ENCODE measurements at regions not wholly inside any gene's neighbourhood (a gene's known extent, or its start where the extent isn't known, plus 50 kb on each side); places are given as distances from the start of the nearest gene placed in this dataset.
"Not testable (repeated sequence)": the region's sequence is repeated elsewhere in the genome, so short reads cannot be mapped to it uniquely, and the experiment has no call there.

- DNase-seq: no peak
Observed at GRCh38 chr2:184256611-184257010, 341.7 kb upstream of the ZNF804A start.

DNA sequence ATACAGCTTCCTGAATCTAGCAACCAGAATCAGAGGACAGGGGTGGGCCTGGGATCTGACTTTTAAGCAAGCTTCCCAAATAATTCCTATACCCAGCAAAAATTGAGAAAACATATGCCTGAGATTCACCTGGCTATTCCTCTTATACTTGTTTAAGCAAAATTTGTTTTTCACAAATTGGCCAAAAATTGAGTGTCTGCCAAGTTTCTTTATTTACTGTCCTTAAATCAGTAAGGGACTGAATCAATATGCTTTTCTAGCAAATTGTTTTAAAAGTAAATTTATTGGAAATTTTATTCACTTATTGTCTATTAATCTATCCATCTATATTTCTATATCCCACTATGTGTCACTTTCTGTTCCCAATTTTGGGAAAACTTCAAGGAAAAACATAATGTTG lies 337.0 kb upstream of the ZNF804A start:
- no peak for DNase-seq

DNA sequence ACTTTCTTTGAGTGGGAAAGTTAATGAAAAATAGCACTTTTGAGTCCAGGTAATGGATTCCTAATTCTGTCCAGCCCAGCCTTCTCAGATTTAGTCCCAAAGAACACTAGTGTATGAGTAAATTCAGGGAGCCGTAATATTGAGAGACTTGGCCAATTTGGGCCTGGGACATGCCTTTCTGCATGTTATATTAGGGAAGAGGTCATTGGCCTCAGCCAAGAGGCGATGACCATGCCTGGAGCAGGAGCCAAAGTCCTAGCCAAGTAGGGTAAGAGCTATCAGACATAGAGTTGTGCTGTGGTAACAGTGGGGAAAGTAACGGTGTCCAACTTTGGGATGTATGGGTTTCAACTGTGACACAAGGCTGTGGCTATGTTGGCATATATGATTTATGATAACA lies 336.5 kb upstream of the ZNF804A start:
- DNase-seq: no peak

GRCh38 chr2:184268900-184269477 lies 329.3 kb upstream of the ZNF804A start:
- DNase-seq: no peak

DNA sequence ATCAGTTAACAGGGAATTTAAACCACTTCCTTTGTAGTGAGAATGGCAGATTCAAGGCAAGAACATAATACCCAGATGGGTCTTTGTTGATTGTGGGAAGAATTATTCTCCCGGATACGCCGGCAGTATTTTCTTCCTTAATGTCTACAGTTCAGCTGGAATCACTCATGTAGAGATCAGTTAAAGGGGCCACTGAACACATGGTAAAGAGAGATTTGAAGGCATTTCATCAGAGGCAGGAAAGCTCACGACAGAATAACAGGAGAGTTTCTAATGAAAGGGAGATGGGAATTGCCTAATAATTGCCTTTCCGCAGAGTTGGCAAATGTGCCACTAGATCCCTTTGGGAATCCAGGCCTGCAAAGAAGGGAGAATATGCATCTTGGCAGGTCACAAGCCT lies 327.7 kb upstream of the ZNF804A start:
- no peak for DNase-seq

- DNase-seq: no peak
Observed at GRCh38 chr2:184272056-184272455, 326.3 kb upstream of the ZNF804A start.

DNA sequence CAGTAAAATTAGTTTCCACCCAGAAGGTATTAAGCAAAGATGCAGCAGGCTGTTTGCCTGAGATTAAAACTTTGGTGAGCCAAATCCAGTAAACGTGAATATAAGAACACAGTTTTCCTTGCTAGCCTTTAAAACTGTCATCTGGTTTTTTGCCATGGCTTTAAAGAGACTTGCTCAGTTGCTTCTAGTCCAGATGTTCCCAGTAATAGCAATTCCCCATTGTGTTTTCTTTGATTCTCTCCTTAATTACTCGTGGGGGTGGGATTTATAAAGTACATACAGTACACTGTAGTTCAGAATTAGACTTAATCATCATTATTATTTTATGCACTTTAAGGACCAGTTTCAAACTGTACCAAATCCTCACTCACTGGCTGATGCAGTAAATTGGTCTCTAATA lies 303.5 kb upstream of the ZNF804A start:
- no peak for DNase-seq

GRCh38 chr2:184297085-184297484 lies 301.2 kb upstream of the ZNF804A start:
- no peak for DNase-seq

DNA sequence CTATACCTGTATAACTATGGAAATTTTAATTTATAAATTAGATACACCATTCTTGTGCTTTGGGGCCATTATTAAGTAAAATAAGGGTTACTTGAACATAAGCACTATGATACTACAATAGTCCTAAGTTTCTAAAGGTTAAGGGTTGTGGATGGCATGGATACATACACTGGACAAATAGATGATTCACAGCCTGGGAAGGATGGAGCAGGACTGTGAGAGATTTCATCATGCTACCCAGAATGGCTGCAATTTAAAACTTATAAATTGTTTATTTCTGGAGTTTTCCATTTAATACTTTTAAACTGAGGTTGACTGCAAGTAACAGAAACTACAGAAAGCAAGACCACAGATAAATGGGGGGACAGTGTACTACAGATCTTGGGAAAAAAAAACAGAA lies 295.8 kb upstream of the ZNF804A start:
- DNase-seq: no peak

DNA sequence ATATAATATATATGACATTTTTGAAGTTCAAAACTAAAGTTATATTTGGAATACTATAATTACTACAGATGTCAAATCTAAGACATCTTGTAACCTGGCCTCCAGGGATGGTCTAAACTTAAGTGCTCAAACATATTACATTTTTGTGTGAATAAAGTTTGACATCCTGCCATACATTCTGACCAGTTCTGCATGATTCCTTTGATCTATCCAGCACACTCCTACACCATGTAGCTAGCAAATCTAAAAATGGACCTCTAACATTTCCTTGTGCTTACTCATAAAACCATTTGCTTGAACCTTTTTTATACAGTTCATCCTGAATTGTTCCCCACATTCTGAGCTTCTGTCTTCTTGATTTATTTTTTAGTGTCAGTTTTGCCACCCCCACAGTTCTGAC lies 294.3 kb upstream of the ZNF804A start:
- DNase-seq: no peak

DNA sequence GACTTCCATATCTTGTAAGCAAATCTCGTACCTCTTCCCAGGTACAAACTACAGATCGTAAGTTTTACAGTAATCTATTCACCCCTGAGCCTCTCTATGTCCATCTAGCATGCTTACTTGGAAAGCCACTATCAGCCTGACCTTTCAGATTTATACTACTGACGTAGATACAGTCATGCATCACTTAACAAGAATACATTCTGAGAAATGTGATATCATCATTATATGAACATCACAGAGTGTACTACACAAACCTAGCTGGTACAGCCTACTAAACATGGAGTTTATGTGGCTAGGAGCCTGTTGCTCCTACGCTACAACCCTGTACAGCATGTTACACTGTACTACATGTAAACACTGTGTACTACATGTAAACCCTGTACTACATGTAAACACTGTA lies 293.2 kb upstream of the ZNF804A start:
- no peak for DNase-seq

DNA sequence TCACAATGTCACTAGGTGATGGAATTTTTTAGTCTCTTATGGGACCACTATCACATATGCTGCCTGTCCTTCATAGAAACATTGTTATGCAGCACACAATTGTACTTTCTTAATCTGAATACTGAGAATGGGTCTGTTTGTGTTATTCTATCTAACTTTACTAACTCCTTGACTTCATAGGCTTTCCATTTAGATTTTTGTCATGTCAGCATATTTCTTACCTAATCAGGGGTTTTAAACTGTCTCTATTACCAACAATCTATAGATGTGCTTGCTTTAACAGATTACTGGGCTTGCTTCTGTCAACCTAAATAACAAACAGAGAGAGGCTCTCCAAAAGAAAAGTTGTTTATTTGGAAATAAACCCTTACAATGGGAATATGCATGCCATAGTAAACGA lies 289.6 kb upstream of the ZNF804A start:
- no peak for DNase-seq

DNA sequence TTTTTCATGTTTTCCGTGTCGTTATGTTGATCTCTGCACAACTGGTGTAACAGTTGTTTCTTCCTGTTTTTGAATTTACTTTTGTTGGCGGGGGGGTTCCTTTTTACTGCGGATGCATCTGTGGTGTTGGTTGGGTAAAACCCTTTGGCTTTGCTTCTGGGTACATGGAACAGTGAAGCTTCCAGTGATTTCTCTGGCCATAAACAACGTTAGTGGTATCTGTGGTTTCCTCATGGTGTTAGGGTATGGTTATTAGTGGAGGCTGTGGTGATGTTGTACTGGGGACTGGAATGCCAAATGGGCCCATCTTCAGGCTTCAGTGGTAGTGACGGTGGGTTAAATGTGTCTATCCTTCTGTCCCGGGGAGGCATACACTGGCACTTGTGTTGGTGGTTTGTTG lies 285.4 kb upstream of the ZNF804A start:
- DNase-seq: no peak

GRCh38 chr2:184314829-184315228 lies 283.5 kb upstream of the ZNF804A start:
- no peak for DNase-seq

- no peak for DNase-seq
Observed at GRCh38 chr2:184316921-184317320, 281.4 kb upstream of the ZNF804A start.

DNA sequence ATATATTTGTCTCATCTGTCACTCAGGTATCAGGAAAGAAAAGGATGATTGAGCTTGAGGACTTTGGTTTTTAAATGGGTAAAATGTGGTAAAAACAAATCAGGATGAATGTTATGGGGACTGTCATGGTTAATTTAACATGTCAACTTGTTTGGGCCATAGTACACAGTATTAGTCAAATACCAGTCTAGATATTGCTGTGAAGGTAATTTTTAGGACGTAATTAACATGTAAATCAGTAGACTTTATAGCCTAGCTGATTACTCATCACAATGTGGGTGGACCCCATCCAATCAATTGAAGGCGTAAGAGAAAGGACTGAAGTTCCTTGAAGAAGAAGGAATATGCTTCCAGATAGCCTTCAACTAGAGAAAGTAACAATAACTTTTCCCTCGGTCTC lies 275.7 kb upstream of the ZNF804A start:
- no peak for DNase-seq

GRCh38 chr2:184326066-184326465 lies 272.3 kb upstream of the ZNF804A start:
- no peak for DNase-seq

GRCh38 chr2:184327805-184328204 lies 270.5 kb upstream of the ZNF804A start:
- DNase-seq: not testable (repeated sequence)

- DNase-seq: not testable (repeated sequence)
Observed at GRCh38 chr2:184330561-184330960, 267.8 kb upstream of the ZNF804A start.

DNA sequence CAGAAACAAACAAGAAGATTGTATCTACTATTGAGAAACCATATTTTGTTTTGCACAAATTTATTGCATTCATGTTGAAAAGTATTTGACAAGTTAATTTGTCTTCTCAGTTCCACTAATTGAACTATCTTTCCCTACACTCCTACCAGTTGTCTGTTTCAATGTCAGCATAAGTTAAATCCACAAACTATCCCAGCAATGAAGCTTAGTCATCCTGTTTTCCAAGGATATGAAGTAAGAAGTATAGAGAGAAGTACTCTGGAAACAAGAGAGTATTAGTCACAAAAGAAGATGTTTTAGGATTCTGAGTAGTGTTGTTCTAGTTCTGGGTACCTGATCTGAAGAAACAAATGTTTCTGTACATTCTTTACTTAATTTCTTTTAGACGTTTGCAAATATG lies 261.6 kb upstream of the ZNF804A start:
- no peak for DNase-seq

- DNase-seq: no peak
Observed at GRCh38 chr2:184338771-184339170, 259.6 kb upstream of the ZNF804A start.

DNA sequence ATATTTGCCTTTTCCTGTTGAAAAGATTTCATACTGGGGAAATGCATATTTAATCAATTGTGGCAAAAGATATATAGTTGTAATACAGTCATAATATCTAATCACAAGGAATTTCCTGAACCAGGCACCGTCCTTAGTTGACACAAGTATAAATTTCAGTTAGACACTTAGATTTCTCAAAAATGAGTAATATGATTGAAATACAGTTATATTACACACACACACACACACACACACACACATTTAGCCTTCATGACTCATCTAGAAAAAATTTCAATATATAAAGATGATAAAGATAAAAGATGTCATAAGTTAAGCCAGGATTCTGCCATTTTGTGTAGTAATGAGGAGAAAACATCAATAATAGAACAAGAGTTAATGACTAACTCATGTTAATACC lies 258.4 kb upstream of the ZNF804A start:
- DNase-seq: no peak

DNA sequence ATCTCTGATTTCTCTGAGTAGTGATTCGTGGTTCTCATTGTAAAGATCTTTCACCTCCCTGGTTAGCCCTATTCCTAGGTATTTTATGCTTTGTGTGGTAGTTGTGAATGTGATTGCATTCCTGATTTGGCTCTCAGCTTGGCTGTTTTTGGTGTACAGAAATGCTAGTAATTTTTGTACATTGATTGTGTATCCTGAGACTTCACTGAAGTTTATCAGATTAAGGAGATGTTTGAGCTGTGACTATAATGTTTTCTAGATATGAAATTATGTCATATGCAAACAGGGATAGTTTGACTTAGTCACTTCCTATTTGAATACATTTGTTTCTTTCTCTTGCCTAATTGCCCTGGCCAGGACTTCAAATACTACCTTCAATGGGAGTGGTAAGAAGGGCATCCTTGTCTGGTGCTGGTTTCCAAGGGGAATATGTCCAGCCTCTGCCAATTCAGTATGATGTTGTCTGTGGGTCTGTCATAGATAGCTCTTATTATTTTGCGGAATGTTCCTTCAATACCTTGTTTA lies 251.9 kb upstream of the ZNF804A start:
- DNase-seq: no peak

DNA sequence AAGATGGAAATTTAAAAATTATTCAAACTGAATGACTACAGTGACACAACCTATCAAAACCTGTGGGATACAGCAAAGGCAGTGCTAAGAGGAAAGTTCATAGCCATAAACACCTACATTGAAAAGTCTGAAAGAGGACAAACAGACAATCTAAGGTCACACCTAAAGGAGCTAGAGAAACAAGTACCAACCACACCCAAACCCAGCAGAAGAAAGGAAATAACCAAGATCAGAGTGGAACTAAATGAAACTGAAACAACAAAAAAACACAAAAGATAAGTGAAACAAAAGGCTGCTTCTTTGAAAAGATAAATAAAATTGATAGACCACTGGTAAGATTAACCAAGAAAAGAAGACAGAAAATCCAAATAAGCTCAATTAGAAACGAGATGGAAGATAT lies 247.2 kb upstream of the ZNF804A start:
- DNase-seq: no peak

GRCh38 chr2:184357033-184357432 lies 241.3 kb upstream of the ZNF804A start:
- DNase-seq: no peak

Data from right kidney (tissue), 1 donor.